ENCODE measurements at regions not wholly inside any gene's neighbourhood (a gene's known extent, or its start where the extent isn't known, plus 50 kb on each side); places are given as distances from the start of the nearest gene placed in this dataset.

DNA sequence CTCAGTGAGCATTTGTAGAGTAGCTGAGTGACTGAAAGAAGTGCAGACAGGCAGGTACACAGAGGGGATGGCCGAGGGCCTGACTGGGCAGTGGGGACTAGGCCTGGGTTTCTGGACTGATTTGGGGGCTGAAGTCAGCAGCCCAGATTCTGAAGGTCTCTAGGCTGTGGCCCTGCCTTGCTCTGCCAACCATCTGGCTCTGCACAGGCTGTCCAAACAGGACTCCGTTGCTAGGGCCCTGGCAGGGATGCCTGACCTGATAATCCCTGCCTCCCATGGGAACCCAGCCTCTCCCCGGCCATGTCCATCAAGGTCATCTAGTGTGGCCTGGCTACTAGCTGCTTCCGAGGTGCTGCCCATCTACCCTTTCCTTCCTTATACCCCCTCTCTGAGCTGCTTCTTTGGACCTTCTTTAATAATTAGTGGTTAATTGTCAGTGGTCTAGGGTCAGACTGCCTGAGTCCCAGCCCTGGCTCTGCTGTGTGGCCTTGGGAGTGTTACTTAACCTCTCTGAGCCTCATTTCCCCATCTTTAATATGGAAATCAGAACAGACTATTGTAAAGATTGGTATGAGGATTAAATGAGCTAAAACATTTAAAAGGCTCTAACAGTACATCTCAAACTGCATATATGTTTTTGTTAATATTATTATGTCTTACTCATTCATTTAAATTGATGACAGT lies 137.9 kb downstream of the VEGFA start:
- TF ChIP-seq ZNF565 (CRISPR knock-in tag; conservative IDR thresholded peaks at IDR 0.05; ENCODE audit: low read depth) (no peak), PPARA (CRISPR knock-in tag; IDR thresholded peaks at IDR 0.05; ENCODE audit: borderline replicate concordance) (no peak), ZNF8 (CRISPR knock-in tag; IDR thresholded peaks at IDR 0.05) (no peak), TCF4 (CRISPR knock-in tag; IDR thresholded peaks at IDR 0.05; ENCODE audit: borderline replicate concordance) (no peak), ZC3H10 (CRISPR knock-in tag; IDR thresholded peaks at IDR 0.05) (no peak), GLIS3 (CRISPR knock-in tag; IDR thresholded peaks at IDR 0.05) (no peak)
- TF ChIP-seq, protein P1, sequence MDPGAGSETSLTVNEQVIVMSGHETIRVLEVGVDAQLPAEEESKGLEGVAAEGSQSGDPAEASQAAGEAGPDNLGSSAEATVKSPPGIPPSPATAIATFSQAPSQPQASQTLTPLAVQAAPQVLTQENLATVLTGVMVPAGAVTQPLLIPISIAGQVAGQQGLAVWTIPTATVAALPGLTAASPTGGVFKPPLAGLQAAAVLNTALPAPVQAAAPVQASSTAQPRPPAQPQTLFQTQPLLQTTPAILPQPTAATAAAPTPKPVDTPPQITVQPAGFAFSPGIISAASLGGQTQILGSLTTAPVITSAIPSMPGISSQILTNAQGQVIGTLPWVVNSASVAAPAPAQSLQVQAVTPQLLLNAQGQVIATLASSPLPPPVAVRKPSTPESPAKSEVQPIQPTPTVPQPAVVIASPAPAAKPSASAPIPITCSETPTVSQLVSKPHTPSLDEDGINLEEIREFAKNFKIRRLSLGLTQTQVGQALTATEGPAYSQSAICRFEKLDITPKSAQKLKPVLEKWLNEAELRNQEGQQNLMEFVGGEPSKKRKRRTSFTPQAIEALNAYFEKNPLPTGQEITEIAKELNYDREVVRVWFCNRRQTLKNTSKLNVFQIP (CRISPR knock-in tag; IDR thresholded peaks at IDR 0.05; ENCODE audit: borderline replicate concordance, low read depth), result no peak
- TF ChIP-seq, protein P2, sequence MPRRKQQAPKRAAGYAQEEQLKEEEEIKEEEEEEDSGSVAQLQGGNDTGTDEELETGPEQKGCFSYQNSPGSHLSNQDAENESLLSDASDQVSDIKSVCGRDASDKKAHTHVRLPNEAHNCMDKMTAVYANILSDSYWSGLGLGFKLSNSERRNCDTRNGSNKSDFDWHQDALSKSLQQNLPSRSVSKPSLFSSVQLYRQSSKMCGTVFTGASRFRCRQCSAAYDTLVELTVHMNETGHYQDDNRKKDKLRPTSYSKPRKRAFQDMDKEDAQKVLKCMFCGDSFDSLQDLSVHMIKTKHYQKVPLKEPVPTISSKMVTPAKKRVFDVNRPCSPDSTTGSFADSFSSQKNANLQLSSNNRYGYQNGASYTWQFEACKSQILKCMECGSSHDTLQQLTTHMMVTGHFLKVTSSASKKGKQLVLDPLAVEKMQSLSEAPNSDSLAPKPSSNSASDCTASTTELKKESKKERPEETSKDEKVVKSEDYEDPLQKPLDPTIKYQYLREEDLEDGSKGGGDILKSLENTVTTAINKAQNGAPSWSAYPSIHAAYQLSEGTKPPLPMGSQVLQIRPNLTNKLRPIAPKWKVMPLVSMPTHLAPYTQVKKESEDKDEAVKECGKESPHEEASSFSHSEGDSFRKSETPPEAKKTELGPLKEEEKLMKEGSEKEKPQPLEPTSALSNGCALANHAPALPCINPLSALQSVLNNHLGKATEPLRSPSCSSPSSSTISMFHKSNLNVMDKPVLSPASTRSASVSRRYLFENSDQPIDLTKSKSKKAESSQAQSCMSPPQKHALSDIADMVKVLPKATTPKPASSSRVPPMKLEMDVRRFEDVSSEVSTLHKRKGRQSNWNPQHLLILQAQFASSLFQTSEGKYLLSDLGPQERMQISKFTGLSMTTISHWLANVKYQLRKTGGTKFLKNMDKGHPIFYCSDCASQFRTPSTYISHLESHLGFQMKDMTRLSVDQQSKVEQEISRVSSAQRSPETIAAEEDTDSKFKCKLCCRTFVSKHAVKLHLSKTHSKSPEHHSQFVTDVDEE (CRISPR knock-in tag; IDR thresholded peaks at IDR 0.05), result no peak
- TF ChIP-seq, protein P3, sequence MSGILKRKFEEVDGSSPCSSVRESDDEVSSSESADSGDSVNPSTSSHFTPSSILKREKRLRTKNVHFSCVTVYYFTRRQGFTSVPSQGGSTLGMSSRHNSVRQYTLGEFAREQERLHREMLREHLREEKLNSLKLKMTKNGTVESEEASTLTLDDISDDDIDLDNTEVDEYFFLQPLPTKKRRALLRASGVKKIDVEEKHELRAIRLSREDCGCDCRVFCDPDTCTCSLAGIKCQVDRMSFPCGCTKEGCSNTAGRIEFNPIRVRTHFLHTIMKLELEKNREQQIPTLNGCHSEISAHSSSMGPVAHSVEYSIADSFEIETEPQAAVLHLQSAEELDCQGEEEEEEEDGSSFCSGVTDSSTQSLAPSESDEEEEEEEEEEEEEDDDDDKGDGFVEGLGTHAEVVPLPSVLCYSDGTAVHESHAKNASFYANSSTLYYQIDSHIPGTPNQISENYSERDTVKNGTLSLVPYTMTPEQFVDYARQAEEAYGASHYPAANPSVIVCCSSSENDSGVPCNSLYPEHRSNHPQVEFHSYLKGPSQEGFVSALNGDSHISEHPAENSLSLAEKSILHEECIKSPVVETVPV (CRISPR knock-in tag; IDR thresholded peaks at IDR 0.05), result no peak
- TF ChIP-seq, protein P4, sequence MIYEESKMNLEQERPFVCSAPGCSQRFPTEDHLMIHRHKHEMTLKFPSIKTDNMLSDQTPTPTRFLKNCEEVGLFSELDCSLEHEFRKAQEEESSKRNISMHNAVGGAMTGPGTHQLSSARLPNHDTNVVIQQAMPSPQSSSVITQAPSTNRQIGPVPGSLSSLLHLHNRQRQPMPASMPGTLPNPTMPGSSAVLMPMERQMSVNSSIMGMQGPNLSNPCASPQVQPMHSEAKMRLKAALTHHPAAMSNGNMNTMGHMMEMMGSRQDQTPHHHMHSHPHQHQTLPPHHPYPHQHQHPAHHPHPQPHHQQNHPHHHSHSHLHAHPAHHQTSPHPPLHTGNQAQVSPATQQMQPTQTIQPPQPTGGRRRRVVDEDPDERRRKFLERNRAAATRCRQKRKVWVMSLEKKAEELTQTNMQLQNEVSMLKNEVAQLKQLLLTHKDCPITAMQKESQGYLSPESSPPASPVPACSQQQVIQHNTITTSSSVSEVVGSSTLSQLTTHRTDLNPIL (CRISPR knock-in tag; IDR thresholded peaks at IDR 0.05; ENCODE audit: low read depth), result no peak
- ATAC-seq, result peak; percentile 24; the same call in 1 of the 3 replicates

DNA sequence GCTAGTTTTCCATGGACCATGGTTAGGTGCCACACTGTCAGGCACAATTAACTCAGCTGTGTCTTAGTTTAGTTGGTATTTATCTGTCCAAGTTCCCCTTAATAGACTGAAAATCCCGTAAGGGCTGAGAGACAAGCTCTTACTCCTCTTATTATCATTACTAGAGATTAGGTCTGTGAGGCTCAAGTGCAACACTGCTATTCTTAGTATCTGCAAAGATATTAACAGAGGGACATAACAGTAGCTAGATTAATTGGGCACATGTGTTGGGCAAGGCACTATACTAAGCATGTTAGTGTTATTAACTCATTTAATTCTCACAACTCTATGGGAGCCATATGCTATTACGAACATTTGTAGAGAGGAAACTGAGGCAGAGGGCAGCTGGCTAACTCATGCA lies 137.3 kb downstream of the VEGFA start:
- ATAC-seq, result no peak
- TF ChIP-seq CSDC2 (CRISPR knock-in tag; IDR thresholded peaks at IDR 0.05), result no peak
- TF ChIP-seq, protein P5, sequence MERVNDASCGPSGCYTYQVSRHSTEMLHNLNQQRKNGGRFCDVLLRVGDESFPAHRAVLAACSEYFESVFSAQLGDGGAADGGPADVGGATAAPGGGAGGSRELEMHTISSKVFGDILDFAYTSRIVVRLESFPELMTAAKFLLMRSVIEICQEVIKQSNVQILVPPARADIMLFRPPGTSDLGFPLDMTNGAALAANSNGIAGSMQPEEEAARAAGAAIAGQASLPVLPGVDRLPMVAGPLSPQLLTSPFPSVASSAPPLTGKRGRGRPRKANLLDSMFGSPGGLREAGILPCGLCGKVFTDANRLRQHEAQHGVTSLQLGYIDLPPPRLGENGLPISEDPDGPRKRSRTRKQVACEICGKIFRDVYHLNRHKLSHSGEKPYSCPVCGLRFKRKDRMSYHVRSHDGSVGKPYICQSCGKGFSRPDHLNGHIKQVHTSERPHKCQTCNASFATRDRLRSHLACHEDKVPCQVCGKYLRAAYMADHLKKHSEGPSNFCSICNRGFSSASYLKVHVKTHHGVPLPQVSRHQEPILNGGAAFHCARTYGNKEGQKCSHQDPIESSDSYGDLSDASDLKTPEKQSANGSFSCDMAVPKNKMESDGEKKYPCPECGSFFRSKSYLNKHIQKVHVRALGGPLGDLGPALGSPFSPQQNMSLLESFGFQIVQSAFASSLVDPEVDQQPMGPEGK (CRISPR knock-in tag; IDR thresholded peaks at IDR 0.05; ENCODE audit: borderline replicate concordance), result no peak
- TF ChIP-seq ZFP30 (CRISPR knock-in tag; IDR thresholded peaks at IDR 0.05), result no peak
- TF ChIP-seq GLIS3 (CRISPR knock-in tag; IDR thresholded peaks at IDR 0.05), result no peak
- TF ChIP-seq OSR1 (CRISPR knock-in tag; IDR thresholded peaks at IDR 0.05), result no peak
- TF ChIP-seq ESRRG (CRISPR knock-in tag; IDR thresholded peaks at IDR 0.05), result no peak
- TF ChIP-seq ZNF8 (CRISPR knock-in tag; IDR thresholded peaks at IDR 0.05), result no peak
- TF ChIP-seq, protein P3 (CRISPR knock-in tag; IDR thresholded peaks at IDR 0.05), result no peak
- TF ChIP-seq ISL1 (CRISPR knock-in tag; IDR thresholded peaks at IDR 0.05), result no peak
- no peak for TF ChIP-seq TOX (CRISPR knock-in tag; IDR thresholded peaks at IDR 0.05; ENCODE audit: borderline replicate concordance)
